ENCODE measurements at regions not wholly inside any gene's neighbourhood (a gene's known extent, or its start where the extent isn't known, plus 50 kb on each side); places are given as distances from the start of the nearest gene placed in this dataset.

DNA sequence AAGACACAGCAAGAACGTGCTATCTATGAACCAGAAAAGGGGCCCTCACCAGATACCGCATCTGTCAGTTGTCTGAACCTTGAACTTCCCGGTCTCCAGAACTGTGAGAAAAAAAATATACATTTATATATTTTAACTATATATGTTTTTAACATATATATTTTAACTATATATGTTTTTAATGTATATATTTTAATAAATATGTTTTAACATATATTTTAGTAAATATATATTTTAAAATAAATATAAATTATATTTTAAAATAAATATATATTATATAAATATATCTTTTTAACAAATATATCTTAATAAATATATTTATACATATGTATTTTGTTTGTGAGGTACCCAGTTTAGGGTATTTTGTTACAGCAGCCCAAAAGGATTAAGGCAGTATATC is 958.2 kb upstream of the AUTS2 start:
- no peaks in the 10 kb centered on the region for H3K36me3 ChIP-seq (ENCODE audit: insufficient read depth, low read length)
- H3K27me3 ChIP-seq (ENCODE audit: insufficient read depth, low read length) = no peaks in the 10 kb centered on the region
- no peak overlapping the region for H2AFZ ChIP-seq (ENCODE audit: low read depth, low read length)
- H3K9me3 ChIP-seq (ENCODE audit: low read length) = peaks cover 3% of the 10 kb centered on the region
- H3K4me1 ChIP-seq (ENCODE audit: insufficient read depth, low read length) = no peaks in the 10 kb centered on the region
- H3K4me3 ChIP-seq (ENCODE audit: low read length) = no peak overlapping the region

DNA sequence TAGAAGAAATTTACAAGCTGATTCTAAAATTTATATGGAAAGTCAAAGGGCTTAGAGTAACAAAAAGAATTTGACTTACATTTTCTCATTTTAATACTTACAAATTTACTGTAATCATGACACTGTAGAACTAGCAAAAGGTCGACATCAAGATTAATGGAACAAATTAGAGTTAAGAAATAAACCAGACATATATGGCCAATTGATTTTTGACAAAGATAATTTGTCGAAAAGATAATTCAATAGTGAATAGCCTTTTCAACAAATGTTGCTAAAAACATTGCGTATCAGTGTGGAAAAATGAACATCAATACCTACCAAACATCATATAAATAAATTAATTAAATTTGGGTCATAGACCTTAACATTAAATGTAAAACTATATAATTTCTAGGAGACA is 955.5 kb upstream of the AUTS2 start:
- no peaks in the 10 kb centered on the region for H3K36me3 ChIP-seq (ENCODE audit: insufficient read depth, low read length)
- H3K27me3 ChIP-seq (ENCODE audit: insufficient read depth, low read length) = no peaks in the 10 kb centered on the region

DNA sequence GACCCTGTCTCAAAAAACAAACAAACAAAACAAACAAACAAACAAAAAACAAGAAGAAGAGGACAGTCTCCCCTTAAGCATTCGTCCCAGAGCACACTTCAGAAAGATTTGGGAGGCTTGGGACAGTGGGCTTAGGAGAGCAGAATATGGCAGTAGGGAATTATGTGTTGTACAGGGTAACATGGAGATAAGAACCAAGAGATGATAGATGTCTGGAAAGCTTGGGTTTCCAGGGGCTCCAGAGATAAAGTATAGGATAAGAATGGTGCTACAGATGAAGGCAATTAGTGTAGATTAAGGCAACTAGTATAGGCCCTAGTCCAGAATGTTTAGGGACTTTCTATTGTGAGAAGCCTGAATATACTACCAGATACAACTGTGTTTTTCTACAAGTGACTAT is 934.9 kb upstream of the AUTS2 start:
- H3K4me1 ChIP-seq (ENCODE audit: insufficient read depth, low read length) = no peaks in the 10 kb centered on the region
- no peaks in the 10 kb centered on the region for H3K9me3 ChIP-seq (ENCODE audit: low read length)
- no peaks in the 10 kb centered on the region for H3K36me3 ChIP-seq (ENCODE audit: insufficient read depth, low read length)
- no peak overlapping the region for H3K4me3 ChIP-seq (ENCODE audit: low read length)
- H2AFZ ChIP-seq (ENCODE audit: low read depth, low read length) = no peak overlapping the region
- no peaks in the 10 kb centered on the region for H3K27me3 ChIP-seq (ENCODE audit: insufficient read depth, low read length)

More for the DNA sequence above, 955.5 kb upstream of the AUTS2 start:
- H2AFZ ChIP-seq (ENCODE audit: low read depth, low read length) = no peak overlapping the region
- H3K4me1 ChIP-seq (ENCODE audit: insufficient read depth, low read length) = no peaks in the 10 kb centered on the region
- peaks cover 3% of the 10 kb centered on the region for H3K9me3 ChIP-seq (ENCODE audit: low read length)
- no peak overlapping the region for H3K4me3 ChIP-seq (ENCODE audit: low read length)

DNA sequence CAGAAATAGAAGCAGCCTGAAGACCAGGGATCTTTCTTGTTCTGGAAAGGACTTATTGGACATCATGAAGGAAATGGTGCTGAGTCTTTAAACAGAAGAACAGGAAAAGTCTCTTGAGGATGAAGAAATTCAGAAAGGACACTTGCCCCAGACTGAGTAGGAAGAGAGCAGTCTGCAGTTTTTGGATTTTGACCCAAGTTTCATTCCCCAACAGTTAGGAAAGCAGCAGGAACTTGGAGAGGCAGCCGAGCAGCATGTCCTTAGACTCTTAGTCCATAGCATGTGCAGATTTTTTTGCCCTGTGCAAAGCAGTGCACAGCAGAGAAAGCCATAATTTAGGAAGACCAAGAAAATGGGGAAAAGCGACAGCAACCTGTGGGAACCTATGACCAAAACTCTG is 927.2 kb upstream of the AUTS2 start:
- Histone ChIP-seq H3K9me3 (ENCODE audit: low read length) (no peaks in the 10 kb centered on the region), H3K4me3 (ENCODE audit: low read length) (no peak overlapping the region), H2AFZ (ENCODE audit: low read depth, low read length) (no peak overlapping the region), H3K36me3 (ENCODE audit: insufficient read depth, low read length) (no peaks in the 10 kb centered on the region), H3K4me1 (ENCODE audit: insufficient read depth, low read length) (no peaks in the 10 kb centered on the region), H3K27me3 (ENCODE audit: insufficient read depth, low read length) (no peaks in the 10 kb centered on the region)

DNA sequence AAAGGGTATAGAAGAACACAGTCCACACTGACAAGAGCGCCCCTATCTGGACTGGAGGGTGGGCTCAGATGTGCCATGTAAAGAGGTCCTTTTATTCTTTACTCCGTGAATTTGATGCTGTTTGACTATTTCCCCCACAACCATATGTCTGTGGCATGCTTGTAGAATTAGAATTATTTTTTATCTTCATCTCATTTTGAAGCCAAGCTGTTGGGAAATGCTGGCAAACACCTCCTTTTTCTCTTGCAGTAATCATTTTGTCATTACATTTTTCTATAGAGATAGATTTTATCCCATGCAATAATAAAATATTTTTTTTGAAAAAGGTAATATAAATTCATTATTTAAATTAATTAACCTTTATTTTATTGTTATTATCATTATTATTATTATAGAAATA is 926.6 kb upstream of the AUTS2 start:
- no peaks in the 10 kb centered on the region for H3K4me1 ChIP-seq (ENCODE audit: insufficient read depth, low read length)
- H3K9me3 ChIP-seq (ENCODE audit: low read length) = no peaks in the 10 kb centered on the region
- H3K27me3 ChIP-seq (ENCODE audit: insufficient read depth, low read length) = no peaks in the 10 kb centered on the region
- H2AFZ ChIP-seq (ENCODE audit: low read depth, low read length) = no peak overlapping the region
- no peaks in the 10 kb centered on the region for H3K36me3 ChIP-seq (ENCODE audit: insufficient read depth, low read length)
- H3K4me3 ChIP-seq (ENCODE audit: low read length) = no peak overlapping the region

DNA sequence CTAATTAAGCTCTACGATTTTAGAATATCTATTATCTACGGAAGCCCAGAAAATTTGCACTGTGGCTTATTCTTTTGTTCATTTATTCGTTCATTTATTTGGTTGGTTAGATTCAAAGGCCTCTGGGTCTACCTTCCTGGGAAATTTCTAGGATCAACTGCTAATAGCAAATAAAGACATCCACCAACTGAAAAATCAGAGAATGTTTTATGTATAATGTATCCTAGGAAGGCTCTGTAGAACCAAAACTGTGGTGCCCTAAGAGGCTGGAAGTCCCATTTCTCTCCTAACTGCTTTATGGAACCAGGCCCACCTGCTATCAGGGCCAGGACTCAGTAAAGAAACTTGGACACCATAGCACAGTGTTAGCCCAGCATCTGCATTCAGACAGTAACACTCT is 923.4 kb upstream of the AUTS2 start:
- no peak overlapping the region for H3K4me3 ChIP-seq (ENCODE audit: low read length)
- H2AFZ ChIP-seq (ENCODE audit: low read depth, low read length) = no peak overlapping the region
- H3K4me1 ChIP-seq (ENCODE audit: insufficient read depth, low read length) = no peaks in the 10 kb centered on the region
- H3K36me3 ChIP-seq (ENCODE audit: insufficient read depth, low read length) = no peaks in the 10 kb centered on the region
- H3K27me3 ChIP-seq (ENCODE audit: insufficient read depth, low read length) = no peaks in the 10 kb centered on the region
- no peaks in the 10 kb centered on the region for H3K9me3 ChIP-seq (ENCODE audit: low read length)

DNA sequence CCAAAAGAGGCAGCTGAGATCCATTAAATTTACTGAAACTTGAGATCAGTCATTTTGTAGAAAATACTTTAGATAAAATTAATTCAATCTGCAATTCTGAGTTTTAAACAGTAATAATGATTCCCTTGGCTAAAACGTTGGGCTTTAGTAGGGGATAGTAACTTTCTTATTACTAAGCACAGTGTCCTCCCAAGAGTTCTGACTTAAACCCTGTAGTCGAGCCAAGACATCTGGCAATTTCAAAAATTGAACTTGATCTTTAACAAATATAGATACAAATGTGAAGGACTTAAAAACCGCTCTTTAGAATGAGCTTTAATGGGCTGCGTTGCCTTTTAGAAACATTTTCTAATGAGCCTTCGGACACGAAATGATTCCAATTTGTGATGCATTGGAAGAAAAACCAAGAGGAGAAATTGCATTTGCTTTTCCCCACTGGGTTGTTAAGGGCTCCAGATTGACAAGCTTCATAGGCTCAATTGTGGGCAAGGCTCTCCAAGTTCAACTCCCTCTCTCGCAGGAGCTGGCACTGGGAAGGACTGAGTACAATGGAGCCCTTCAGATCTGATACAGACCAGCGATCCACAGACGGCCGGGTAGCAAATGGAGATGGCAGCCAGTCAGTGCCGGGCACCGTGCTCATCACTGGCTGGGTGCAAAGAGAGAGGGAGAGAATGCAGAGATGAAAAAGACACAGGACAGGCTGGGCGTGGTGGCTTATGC is 921.3 kb upstream of the AUTS2 start:
- no peaks in the 10 kb centered on the region for H3K4me1 ChIP-seq (ENCODE audit: insufficient read depth, low read length)
- no peak overlapping the region for H2AFZ ChIP-seq (ENCODE audit: low read depth, low read length)
- H3K27me3 ChIP-seq (ENCODE audit: insufficient read depth, low read length) = no peaks in the 10 kb centered on the region
- H3K36me3 ChIP-seq (ENCODE audit: insufficient read depth, low read length) = no peaks in the 10 kb centered on the region
- H3K9me3 ChIP-seq (ENCODE audit: low read length) = no peaks in the 10 kb centered on the region
- no peak overlapping the region for H3K4me3 ChIP-seq (ENCODE audit: low read length)

DNA sequence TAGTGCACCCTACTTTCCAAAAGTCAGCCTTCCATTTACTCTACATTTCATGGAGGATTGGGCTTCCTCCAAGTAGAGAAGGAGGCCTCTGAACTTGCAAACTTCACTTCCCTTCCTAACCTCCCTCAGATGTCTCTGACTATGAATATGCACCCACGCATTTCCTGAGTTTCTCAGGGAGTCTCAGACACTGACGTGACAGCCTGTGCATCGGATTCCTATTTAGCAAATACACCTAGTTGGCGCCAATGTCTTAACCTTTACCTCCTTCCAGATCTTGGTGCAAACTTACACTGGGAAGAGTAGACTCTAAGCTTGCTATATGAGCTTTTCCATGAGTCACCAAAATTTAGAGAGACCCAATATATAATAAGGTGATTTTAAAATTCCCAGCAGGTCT is 920.1 kb upstream of the AUTS2 start:
- Histone ChIP-seq H3K36me3 (ENCODE audit: insufficient read depth, low read length) (no peaks in the 10 kb centered on the region), H3K4me3 (ENCODE audit: low read length) (no peak overlapping the region)

DNA sequence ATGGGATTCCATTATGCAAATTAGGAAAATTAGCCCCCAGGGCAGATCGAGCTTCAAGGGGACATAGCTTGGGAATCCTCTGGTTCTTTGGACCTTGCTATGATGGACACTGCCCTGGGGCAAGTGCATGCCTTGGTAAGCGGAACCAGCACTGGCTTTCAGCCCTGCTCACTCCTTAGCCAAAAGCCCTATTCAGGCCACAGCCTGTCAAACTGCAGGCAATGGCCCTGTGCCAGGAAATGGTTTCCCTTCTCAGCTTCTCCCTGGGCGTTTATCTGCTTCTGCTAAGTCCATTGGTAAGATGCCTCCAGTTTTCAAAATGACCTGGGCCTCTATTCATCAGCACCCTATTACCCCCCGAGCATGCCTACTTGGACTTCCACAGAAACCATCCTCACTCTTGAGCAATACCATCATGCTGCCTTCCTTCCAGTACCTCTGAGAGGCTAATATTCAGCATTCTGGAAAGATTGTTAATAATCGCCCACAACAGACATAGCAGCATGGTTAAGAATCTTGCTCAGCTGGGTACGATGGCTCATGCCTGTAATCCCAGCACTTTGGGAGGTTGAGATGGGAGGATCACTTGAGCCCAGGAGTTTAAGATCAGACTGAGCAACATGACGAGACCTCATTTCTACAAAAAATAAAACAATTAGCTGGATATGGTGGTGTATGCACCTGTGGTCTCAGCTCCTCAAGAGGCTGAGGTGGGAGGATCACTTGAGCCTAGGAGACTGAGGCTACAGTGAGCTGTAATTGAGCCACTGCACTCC is 918.6 kb upstream of the AUTS2 start:
- H3K4me3 ChIP-seq (ENCODE audit: low read length) = no peak overlapping the region
- H3K36me3 ChIP-seq (ENCODE audit: insufficient read depth, low read length) = no peaks in the 10 kb centered on the region
- no peaks in the 10 kb centered on the region for H3K27me3 ChIP-seq (ENCODE audit: insufficient read depth, low read length)
- no peaks in the 10 kb centered on the region for H3K9me3 ChIP-seq (ENCODE audit: low read length)
- H3K4me1 ChIP-seq (ENCODE audit: insufficient read depth, low read length) = peaks cover 3% of the 10 kb centered on the region
- H2AFZ ChIP-seq (ENCODE audit: low read depth, low read length) = no peak overlapping the region

More for the DNA sequence above, 920.1 kb upstream of the AUTS2 start:
- no peak overlapping the region for H2AFZ ChIP-seq (ENCODE audit: low read depth, low read length)
- no peaks in the 10 kb centered on the region for H3K4me1 ChIP-seq (ENCODE audit: insufficient read depth, low read length)
- H3K27me3 ChIP-seq (ENCODE audit: insufficient read depth, low read length) = no peaks in the 10 kb centered on the region
- H3K9me3 ChIP-seq (ENCODE audit: low read length) = no peaks in the 10 kb centered on the region

DNA sequence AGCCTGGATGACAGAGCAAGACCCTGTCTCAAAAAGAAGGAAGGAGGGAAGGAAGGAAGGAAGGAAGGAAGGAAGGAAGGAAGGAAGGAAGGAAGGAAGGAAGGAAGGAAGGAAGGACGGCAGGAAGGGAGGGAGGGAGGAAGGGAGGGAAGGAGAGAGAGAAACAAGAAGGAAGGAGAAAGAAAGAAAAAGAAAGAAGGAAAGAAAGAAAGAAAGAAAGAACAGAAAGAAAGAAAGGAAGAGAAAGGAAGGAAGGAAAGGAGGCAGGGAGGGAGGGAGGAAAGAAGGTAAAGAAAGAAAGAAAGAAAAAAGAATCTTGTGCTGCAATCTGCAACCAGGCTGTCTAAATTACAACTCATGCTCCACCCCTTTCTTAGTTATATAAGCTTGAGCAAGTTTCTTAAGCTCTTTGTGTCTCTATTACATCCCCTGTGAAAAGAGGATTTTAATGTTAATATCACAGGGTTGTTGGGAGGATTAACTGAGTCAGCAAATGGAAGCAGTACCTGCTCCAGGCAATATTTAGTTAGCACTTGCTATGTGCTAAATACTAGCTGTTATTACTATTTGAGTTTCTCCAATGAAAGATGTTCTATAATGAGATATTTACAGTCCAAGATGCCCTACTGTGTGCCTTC is 917.9 kb upstream of the AUTS2 start:
- no peaks in the 10 kb centered on the region for H3K27me3 ChIP-seq (ENCODE audit: insufficient read depth, low read length)
- no peak overlapping the region for H2AFZ ChIP-seq (ENCODE audit: low read depth, low read length)
- no peaks in the 10 kb centered on the region for H3K9me3 ChIP-seq (ENCODE audit: low read length)
- no peak overlapping the region for H3K4me3 ChIP-seq (ENCODE audit: low read length)
- no peaks in the 10 kb centered on the region for H3K36me3 ChIP-seq (ENCODE audit: insufficient read depth, low read length)
- peaks cover 3% of the 10 kb centered on the region for H3K4me1 ChIP-seq (ENCODE audit: insufficient read depth, low read length)

DNA sequence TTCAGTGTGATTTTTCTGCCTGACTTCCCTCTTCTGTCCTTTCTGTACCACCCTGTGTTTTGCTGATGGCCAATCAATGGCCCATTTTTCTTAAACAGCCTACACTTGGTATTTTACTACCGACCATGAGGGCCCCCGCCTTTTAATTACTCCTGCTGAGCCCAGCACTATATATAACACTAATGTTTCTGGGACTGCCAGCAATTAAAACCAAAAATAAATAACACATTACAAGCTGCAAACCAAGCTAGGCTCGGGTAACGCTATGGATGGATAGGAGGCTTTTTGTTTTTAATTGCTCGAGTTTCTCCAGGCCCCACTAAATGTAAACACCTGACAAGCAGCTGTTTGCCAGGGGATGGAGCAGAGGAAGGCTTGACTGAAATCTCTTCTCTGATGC is 915.4 kb upstream of the AUTS2 start:
- no peaks in the 10 kb centered on the region for H3K27me3 ChIP-seq (ENCODE audit: insufficient read depth, low read length)
- H3K36me3 ChIP-seq (ENCODE audit: insufficient read depth, low read length) = no peaks in the 10 kb centered on the region
- no peak overlapping the region for H2AFZ ChIP-seq (ENCODE audit: low read depth, low read length)
- H3K4me3 ChIP-seq (ENCODE audit: low read length) = no peak overlapping the region
- no peaks in the 10 kb centered on the region for H3K9me3 ChIP-seq (ENCODE audit: low read length)
- H3K4me1 ChIP-seq (ENCODE audit: insufficient read depth, low read length) = peaks cover 3% of the 10 kb centered on the region

DNA sequence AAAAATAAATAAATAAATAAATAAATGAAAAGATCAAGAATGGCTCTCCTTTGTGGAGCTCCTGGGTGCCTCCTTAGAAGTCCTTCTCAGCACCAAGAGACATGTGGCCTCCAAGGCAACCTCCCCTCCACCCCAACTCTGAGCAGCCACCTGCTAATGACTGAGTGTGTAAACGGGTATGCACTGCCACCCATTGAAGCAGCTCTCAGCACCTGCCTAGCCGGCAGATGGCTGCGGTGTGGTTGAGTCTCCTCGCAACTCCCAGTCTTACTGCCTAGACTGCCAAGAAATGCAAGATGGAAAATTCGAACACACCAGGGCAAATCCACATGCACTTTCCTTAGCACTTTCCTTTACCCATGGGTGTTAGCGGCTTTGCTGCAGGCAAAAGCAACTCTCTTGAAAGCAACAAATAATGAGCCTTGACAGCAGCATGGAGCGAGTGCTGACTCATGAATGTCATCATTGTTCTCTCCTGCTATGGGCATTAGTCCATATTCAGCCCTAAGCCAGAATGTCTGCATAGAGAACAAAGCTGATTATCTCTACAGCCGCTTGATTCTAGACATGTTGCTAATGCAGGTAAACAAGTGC is 913.9 kb upstream of the AUTS2 start:
- Histone ChIP-seq H2AFZ (ENCODE audit: low read depth, low read length) (no peak overlapping the region), H3K4me1 (ENCODE audit: insufficient read depth, low read length) (peaks cover 3% of the 10 kb centered on the region), H3K4me3 (ENCODE audit: low read length) (no peak overlapping the region), H3K27me3 (ENCODE audit: insufficient read depth, low read length) (no peaks in the 10 kb centered on the region), H3K9me3 (ENCODE audit: low read length) (no peaks in the 10 kb centered on the region), H3K36me3 (ENCODE audit: insufficient read depth, low read length) (no peaks in the 10 kb centered on the region)

DNA sequence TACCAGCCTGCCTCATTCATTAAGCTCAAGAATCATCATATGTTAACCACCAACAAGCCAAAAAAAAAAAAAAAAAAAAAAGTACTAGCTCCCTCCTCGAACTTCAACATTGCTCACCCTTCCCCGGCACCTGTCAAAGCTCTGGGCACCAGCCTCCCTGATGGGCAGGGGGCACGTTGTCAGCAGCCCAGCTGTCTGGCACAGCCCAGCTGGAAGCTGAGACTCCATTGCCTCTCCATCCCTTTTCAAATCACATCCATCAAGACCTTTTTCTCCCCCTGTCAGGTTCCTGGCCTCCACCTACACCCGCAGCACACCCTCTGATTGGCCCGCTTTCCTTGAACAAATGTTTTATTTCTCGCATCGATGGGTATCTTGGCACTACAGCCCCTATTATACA is 913.3 kb upstream of the AUTS2 start:
- Histone ChIP-seq H3K36me3 (ENCODE audit: insufficient read depth, low read length) (no peaks in the 10 kb centered on the region), H3K4me1 (ENCODE audit: insufficient read depth, low read length) (peaks cover 3% of the 10 kb centered on the region), H3K4me3 (ENCODE audit: low read length) (no peak overlapping the region), H3K9me3 (ENCODE audit: low read length) (no peaks in the 10 kb centered on the region), H2AFZ (ENCODE audit: low read depth, low read length) (no peak overlapping the region), H3K27me3 (ENCODE audit: insufficient read depth, low read length) (no peaks in the 10 kb centered on the region)
